WTC11 (cell line): ENCODE measurements at regions not wholly inside any gene's neighbourhood (a gene's known extent, or its start where the extent isn't known, plus 50 kb on each side); places are given as distances from the start of the nearest gene placed in this dataset.

Source experiments
- CBFB ChIP-seq: sonication (generic); formaldehyde crosslinking; IDR thresholded peaks from 2 replicates; pipeline ENCODE4 v1.8.1; 2022; ENCODE audit warnings: mild to moderate bottlenecking, low read depth, missing genetic modification reagents
- CREB1 ChIP-seq: sonication (generic); formaldehyde crosslinking; IDR thresholded peaks from 2 replicates; pipeline ENCODE4 v1.8.0; 2023; ENCODE audit warnings: mild to moderate bottlenecking, missing genetic modification reagents
- CTCF ChIP-seq: fragments of 200-600 bp; IDR thresholded peaks from 2 replicates; pipeline ENCODE4 v1.8.0; 2022; ENCODE audit warnings: antibody characterized with exemption
- HMGXB4 ChIP-seq: sonication (generic); formaldehyde crosslinking; IDR thresholded peaks from 2 replicates; pipeline ENCODE4 v1.8.1; 2023; ENCODE audit warnings: mild to moderate bottlenecking, moderate library complexity, missing genetic modification reagents
- MAX ChIP-seq: sonication (generic); formaldehyde crosslinking; IDR thresholded peaks from 2 replicates; pipeline ENCODE4 v1.8.0; 2022; ENCODE audit warnings: mild to moderate bottlenecking, missing genetic modification reagents
- RELA ChIP-seq: sonication (generic); formaldehyde crosslinking; IDR thresholded peaks from 2 replicates; pipeline ENCODE4 v1.8.1; 2022; ENCODE audit warnings: missing genetic modification reagents, mild to moderate bottlenecking, borderline replicate concordance
- RORB ChIP-seq: fragments of 250-450 bp; sonication (Bioruptor Pico); IDR thresholded peaks from 2 replicates; pipeline ENCODE4 v1.9.0; 2021; ENCODE audit warnings: mild to moderate bottlenecking
- SP1 ChIP-seq: sonication (generic); formaldehyde crosslinking; conservative IDR thresholded peaks from 2 replicates; pipeline ENCODE4 v1.8.1; 2022; ENCODE audit warnings: missing genetic modification reagents
- STAT6 ChIP-seq: sonication (generic); formaldehyde crosslinking; conservative IDR thresholded peaks from 2 replicates; pipeline ENCODE4 v1.8.1; 2023; ENCODE audit warnings: mild to moderate bottlenecking, low read depth, missing genetic modification reagents, moderate library complexity
- TEAD1 ChIP-seq: sonication (generic); formaldehyde crosslinking; IDR thresholded peaks from 2 replicates; pipeline ENCODE4 v1.8.0; 2022; ENCODE audit warnings: mild to moderate bottlenecking, missing genetic modification reagents
- ZNF232 ChIP-seq: sonication (generic); formaldehyde crosslinking; IDR thresholded peaks from 2 replicates; pipeline ENCODE4 v1.8.0; 2022; ENCODE audit warnings: mild to moderate bottlenecking, missing genetic modification reagents
- ZNF416 ChIP-seq: fragments of 250-450 bp; sonication (Bioruptor Pico); IDR thresholded peaks from 2 replicates; pipeline ENCODE4 v1.9.0; 2021; ENCODE audit warnings: mild to moderate bottlenecking, inconsistent platforms

GRCh38 chr18:56166914-56167313 lies 471.5 kb downstream of the TXNL1 start:
- TF ChIP-seq ZNF416 (no peak), ZNF232 (CRISPR knock-in tag) (no peak), HMGXB4 (CRISPR knock-in tag) (no peak), CTCF (no peak), CREB1 (no peak), STAT6 (CRISPR knock-in tag) (no peak), MAX (CRISPR knock-in tag) (no peak), SP1 (CRISPR knock-in tag) (no peak), RELA (CRISPR knock-in tag) (no peak), TEAD1 (no peak), CBFB (no peak), RORB (no peak)
